GM12891 (cell line): ENCODE measurements at regions not wholly inside any gene's neighbourhood (a gene's known extent, or its start where the extent isn't known, plus 50 kb on each side); places are given as distances from the start of the nearest gene placed in this dataset.

Source experiments
- DNase-seq: peaks from one replicate; pipeline ENCODE4 v3.0.0; 2011; ENCODE audit warnings: low spot score; ENCODE audit not compliant: insufficient read length
- FAIRE-seq: peaks from 2 replicates; lab custom pipeline; 2011; peaks lifted over from hg19 to GRCh38; lab: Jason Lieb, UNC
- PAX5 ChIP-seq: IDR thresholded peaks from 2 replicates; pipeline ENCODE4 v1.6.1; 2011; ENCODE audit warnings: low read length, moderate library complexity, mild to moderate bottlenecking; ENCODE audit not compliant: insufficient read depth, severe bottlenecking
- POLR2A ChIP-seq: IDR thresholded peaks from 2 replicates; pipeline ENCODE4 v1.6.1; 2011; ENCODE audit warnings: low read depth, low read length, control low read depth
- POLR2AphosphoS5 ChIP-seq: IDR thresholded peaks from 2 replicates; pipeline ENCODE4 v1.6.1; 2011; ENCODE audit warnings: low read depth, low read length, control low read depth
- POU2F2 ChIP-seq: IDR thresholded peaks from 2 replicates; pipeline ENCODE4 v1.6.1; 2011; ENCODE audit warnings: low read depth, mild to moderate bottlenecking, control low read depth, low read length, moderate library complexity
- SPI1 ChIP-seq: IDR thresholded peaks from 2 replicates; pipeline ENCODE4 v1.6.1; 2011; ENCODE audit warnings: low read depth, low read length, control low read depth
- TAF1 ChIP-seq: IDR thresholded peaks from 2 replicates; pipeline ENCODE4 v1.6.1; 2011; ENCODE audit warnings: low read depth, low read length, control low read depth

- TF ChIP-seq POLR2A (no peak), SPI1 (no peak), POLR2AphosphoS5 (no peak), PAX5 (no peak), POU2F2 (no peak), TAF1 (no peak)
- DNase-seq (no peak), FAIRE-seq (no peak)
Observed at GRCh38 chr4:100591161-100591876, 73.5 kb upstream of the EMCN start.

GRCh38 chr4:100590325-100590724 lies 72.5 kb upstream of the EMCN start:
- DNase-seq, result no peak
- no peak for FAIRE-seq
- TF ChIP-seq PAX5, result no peak
- TF ChIP-seq POLR2AphosphoS5, result no peak
- TF ChIP-seq POU2F2, result no peak
- TF ChIP-seq TAF1, result no peak
- no peak for TF ChIP-seq SPI1
- no peak for TF ChIP-seq POLR2A

DNA sequence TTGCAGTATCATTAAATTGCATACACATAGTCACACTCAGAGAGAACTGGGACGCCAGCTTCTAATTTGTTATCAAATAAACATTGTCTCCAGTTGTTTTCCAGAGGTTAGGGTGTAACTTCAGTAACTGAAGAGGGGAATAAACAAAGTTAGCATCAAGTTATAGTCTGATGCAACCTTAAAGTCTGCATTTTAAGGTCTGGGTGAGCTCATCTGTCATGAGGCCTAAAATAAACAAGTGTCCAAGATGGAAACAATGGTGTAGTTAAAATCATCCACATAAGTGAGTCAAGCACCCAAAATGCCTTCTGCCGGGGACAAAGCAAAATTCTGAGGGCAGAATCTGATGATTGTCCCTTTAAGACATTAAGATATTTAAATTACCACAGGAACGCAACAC lies 70.3 kb upstream of the EMCN start:
- DNase-seq (no peak), FAIRE-seq (no peak)
- no peak for TF ChIP-seq PAX5
- no peak for TF ChIP-seq POLR2AphosphoS5
- TF ChIP-seq SPI1, result no peak
- TF ChIP-seq TAF1, result no peak
- no peak for TF ChIP-seq POLR2A
- TF ChIP-seq POU2F2, result no peak

DNA sequence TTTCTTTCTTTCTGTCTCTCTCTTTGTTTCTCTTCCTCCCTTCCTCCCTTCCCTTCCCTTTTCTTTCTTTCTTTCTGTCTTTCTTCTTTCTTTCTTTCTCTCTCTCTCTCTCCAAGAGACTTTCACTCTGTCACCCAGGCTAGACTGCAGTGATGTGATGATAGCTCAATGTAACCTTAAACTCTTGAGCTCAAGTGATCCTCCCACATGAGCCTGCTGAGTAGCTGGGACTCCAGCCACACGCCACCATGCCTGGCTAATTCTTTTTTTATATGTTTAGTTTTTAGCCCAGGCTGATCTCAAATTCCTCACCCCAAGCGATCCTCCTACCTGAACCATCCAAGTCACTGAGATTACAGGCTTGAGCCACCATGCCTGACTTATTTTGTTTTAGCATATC lies 64.3 kb upstream of the EMCN start:
- FAIRE-seq, result no peak
- no peak for DNase-seq
- no peak for TF ChIP-seq PAX5
- no peak for TF ChIP-seq POU2F2
- TF ChIP-seq POLR2AphosphoS5, result no peak
- TF ChIP-seq SPI1, result no peak
- no peak for TF ChIP-seq POLR2A
- no peak for TF ChIP-seq TAF1

GRCh38 chr4:100581337-100581736 lies 63.5 kb upstream of the EMCN start:
- TF ChIP-seq POLR2AphosphoS5, result no peak
- TF ChIP-seq POLR2A, result no peak
- TF ChIP-seq TAF1, result no peak
- TF ChIP-seq PAX5, result no peak
- TF ChIP-seq SPI1, result no peak
- TF ChIP-seq POU2F2, result no peak
- DNase-seq (no peak), FAIRE-seq (no peak)

- DNase-seq (no peak), FAIRE-seq (no peak)
- TF ChIP-seq POU2F2, result no peak
- no peak for TF ChIP-seq PAX5
- no peak for TF ChIP-seq POLR2AphosphoS5
- TF ChIP-seq TAF1, result no peak
- TF ChIP-seq SPI1, result no peak
- no peak for TF ChIP-seq POLR2A
Observed at GRCh38 chr4:100576570-100576969, 58.7 kb upstream of the EMCN start.

GRCh38 chr4:100574607-100575006 lies 56.8 kb upstream of the EMCN start:
- TF ChIP-seq POLR2AphosphoS5, result no peak
- no peak for TF ChIP-seq TAF1
- no peak for TF ChIP-seq PAX5
- no peak for TF ChIP-seq POU2F2
- no peak for TF ChIP-seq POLR2A
- no peak for TF ChIP-seq SPI1
- FAIRE-seq (no peak), DNase-seq (no peak)

GRCh38 chr4:100569196-100569595 lies 51.4 kb upstream of the EMCN start:
- TF ChIP-seq PAX5, result no peak
- TF ChIP-seq POLR2A, result no peak
- TF ChIP-seq TAF1, result no peak
- no peak for TF ChIP-seq SPI1
- no peak for TF ChIP-seq POU2F2
- TF ChIP-seq POLR2AphosphoS5, result no peak
- no peak for DNase-seq
- FAIRE-seq, result no peak
